ENCODE measurements at regions not wholly inside any gene's neighbourhood (a gene's known extent, or its start where the extent isn't known, plus 50 kb on each side); places are given as distances from the start of the nearest gene placed in this dataset.

GRCh38 chr3:187430576-187430975 is 62.4 kb downstream of the RTP4 start:
- Mint-ChIP-seq H3K4me1 (no peaks in the 10 kb centered on the region), H3K36me3 (ENCODE audit: low read depth) (no peaks in the 10 kb centered on the region), H3K9me3 (ENCODE audit: low read depth) (no peaks in the 10 kb centered on the region), H3K4me3 (no peak overlapping the region), H3K27ac (no peak overlapping the region), H3K27me3 (peaks cover 19% of the 10 kb centered on the region)
- intact Hi-C loops (cut with DNase I, micrococcal nuclease): no loop called here
- CTCF ChIA-PET: interaction anchor here (0.6 to 1.1 kb wide), 3 partner anchors 19 to 121 kb away, joined by 3 to 5 read pairs (median 3); no protein-coding TSS in a partner anchor
- DNase-seq (no peak), ATAC-seq (no peak)
- POLR2A ChIA-PET: no interaction called here

All from activated CD4-positive, alpha-beta T cell treated with anti-CD3 and anti-CD28 coated beads for 36 hours (primary cell).